ENCODE measurements at regions not wholly inside any gene's neighbourhood (a gene's known extent, or its start where the extent isn't known, plus 50 kb on each side); places are given as distances from the start of the nearest gene placed in this dataset.
A peak's percentile ranks its signal among the peaks of the same experiment; 100 is the strongest.
"Not testable (repeated sequence)": the region's sequence is repeated elsewhere in the genome, so short reads cannot be mapped to it uniquely, and the experiment has no call there.

DNA sequence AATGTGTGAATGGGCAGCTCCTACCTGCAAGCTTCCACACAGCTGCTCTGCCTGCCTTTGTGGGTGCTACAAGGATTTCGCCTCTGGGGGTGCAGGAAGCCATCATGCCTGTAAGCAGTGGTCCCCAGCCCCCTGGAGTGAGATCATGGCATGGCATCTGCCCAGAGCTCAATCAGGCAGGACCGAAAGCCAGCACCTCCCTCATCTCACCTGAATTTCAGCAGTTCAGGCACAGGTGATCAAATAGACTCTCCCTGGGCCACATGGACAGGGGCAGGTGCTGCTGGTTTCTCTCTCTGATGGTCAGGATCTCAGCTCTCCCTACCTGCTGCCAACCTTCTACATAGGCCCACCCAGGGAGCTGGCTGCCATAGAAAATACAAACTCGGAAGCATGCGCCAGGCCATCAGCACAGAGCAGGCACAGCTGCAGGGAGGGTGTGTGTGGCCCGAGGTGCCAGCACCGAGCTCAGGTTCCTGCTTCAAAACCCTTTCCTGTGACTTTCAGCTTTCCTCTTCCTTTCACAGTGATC is 133.2 kb upstream of the ID2 start:
- DNase-seq, result no peak

DNA sequence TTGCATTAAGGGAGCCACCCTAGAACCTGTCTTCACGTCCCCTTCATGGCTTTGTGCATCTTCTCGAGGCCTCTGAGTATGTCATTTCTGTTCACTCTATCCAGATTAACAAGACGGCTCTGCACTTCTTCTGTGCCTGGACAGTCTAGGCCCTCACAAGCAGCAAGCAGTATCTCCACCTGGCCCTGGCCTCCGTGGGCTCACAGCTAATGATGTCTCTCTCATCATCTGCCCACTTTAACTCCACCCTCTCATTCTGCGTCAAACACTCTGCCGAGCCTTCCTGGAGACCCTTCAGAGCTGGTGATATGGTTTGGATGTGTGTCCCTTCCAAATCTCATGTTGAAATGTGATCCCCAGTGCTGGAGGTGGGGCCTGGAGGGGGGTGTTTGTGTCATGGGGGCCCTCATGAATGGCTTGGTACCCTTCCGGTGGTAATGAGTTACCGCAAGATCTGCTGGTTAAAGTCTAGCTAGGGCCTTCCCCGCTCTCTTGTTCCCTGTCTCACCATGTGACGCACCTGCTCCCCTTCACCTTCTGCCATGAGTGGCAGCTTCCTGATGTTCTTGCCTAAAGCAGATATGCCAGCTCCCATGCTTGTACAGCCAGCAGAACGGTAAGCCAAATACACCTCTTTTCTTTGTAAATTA is 132.5 kb upstream of the ID2 start:
- DNase-seq, result no peak

DNA sequence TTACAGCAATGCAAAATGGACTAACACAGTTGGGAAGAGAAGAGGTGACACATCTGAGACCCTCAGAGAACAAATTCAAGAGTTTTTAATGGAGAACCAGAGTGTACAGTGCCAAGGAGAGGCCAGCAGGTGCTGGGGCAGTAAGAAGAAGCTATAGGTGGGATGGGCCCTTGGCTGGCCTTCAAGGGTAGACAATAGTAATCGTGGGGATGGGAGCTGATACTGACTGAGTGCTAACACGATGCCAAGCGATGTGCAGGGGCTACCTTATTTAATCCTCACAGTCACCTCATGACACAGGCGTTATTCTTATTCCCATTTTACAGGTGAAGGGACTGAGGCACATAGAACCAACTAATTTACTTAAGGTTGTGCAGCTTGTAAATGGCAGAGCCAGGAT is 131.9 kb upstream of the ID2 start:
- DNase-seq, result no peak

DNA sequence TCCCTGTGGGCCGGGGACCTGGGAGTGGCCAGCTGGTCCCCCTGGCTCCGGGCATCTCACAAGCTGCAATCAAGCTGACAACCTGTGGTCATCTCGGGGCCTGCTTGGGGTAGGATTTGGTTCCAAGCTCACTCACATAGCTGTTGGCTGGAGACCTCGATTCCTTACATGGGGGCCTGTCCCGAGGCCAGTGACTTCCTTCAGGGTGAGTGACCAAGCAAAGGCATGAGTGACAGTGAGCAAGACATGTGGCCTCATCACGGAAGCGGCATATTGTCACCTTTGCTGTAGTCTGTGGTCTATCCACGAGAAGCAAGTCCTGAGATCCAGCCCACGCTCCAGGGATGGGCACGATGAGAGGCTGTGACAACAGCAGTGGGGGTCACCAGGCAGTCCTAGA is 131.4 kb upstream of the ID2 start:
- no peak for DNase-seq

DNA sequence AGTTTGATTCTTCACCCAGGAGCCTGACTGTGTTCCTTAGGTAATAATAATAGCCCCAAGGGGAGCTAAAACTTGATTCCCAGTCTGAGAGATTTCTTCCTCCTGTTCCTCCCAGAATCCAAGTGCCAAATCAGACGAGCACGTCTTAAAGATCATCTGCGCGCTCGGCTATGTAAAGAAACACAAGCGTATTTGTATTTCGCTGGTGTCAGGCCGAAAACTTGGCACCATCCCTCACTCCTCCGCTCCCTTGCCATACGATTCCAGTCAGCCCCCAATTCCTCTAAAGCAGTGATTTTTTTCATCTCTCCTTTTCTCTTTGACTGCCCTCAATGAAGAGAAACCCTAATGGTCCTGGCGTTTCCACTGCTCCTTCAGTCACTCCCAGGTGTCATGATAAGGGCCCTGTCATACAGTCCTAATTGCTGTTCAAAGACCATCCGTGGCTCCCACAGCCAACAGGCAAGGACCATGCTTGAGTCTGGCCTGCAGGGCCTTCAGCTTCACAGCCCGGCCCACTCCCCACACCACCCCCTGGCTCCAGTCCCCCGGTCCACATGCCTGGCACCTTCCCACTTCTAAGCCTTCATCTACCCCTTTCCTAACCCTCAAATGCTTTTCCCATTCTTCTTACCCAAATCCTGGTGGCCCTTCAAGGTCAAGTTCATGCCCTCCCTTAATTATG is 130.8 kb upstream of the ID2 start:
- no peak for DNase-seq

DNA sequence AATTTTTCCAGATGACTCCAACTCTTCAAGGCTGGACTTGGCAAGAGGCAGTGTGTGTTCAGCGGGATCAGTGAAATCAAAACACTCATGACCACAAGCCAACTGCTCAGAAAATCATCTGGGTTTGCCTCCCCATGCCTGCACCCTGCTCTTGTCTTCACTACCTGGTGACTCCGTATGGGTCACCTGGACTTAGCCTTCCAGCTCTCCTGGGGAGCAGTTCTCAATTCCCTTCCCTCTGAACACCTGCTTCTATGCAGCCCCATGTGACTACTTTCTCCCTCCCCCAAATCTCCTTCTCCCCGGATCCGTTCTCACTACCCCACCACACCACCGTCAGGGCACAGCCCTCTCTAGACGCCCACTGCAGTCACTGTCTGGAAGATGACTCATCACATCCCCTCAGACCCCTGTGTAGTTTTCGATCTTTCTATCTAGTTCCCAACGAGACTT is 130.2 kb upstream of the ID2 start:
- DNase-seq, result no peak

DNA sequence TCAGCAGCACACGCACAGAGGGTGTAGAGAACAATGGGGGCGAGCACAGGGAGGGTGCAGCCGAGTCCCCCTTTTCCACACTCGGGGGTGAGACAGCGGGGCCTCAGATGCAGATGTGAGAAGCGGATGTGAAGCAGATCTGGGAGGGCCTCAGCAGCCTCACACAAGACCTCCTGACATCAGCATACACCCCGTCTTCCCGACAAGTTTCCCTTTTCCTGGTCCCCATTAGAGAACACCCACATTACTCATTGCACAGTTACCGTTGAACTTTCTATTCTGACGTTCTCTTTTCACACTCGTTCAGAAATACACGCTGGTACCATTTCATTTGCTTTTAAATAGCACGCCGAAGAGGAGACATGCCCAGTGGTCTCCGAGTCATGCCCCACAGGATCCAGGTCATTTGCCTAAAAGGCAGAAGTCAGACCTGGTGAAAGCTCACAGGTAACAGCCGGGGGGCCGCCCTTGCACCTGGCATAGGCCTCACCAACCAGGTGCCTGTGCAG is 129.5 kb upstream of the ID2 start:
- DNase-seq, result no peak

DNA sequence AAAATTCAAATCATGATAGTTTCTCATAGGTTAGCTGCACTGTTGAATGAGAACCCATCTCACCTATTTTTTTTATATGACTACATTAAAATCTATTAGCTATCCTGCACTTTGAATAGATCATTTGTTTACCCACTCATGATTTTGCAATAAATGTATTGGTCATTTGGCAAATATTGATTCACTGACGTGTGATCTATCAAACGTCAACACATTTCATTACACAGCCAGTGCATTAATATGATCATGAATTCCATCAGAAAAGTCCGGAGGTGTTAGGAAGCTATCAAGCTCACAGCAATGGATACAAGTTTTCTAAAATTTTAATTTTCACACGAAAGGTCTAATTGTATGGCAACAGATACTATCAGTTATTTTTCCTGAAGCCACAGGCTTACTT is 128.2 kb upstream of the ID2 start:
- no peak for DNase-seq

DNA sequence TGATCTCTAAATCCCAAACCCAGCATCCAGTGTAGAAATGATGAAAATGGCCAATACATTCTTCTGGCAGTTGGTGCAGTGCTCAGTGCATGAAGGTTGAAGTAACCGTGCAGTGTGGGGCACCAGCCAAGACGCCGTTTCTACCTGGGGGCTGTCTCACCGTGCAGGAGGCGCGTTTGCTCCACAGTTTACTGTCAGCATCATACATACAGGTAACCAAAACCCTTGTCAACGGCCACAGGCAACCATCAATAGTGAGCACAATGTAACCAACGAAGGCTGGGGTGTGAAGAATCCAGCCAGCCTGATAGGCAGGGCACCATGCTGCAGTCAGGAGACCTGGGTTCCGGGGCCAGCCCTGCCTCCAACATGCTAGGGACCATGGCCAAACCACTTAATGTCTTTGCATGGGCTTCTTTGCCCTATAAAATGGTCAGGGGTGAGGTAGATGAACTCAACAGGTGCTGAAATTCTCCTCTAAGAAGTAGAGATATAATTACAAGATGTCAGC is 127.5 kb upstream of the ID2 start:
- no peak for DNase-seq

DNA sequence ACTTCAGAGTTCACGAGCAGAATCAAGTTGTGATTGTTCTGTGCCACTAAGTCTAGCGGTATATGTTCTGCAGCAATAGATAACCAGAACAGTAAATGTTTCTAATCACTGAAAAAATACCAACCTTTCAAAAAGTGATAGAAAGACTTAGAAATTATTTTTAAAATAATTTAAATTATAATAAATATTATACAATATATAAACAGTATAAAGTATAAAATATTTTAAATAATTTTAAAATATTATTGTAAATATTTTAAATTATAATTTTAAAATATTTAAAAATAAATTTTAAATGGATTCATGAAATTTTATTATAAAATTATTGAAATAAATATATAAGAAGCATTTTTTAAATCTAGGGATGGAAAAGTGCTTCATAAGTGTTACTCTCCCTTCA is 126.3 kb upstream of the ID2 start:
- no peak for DNase-seq

DNA sequence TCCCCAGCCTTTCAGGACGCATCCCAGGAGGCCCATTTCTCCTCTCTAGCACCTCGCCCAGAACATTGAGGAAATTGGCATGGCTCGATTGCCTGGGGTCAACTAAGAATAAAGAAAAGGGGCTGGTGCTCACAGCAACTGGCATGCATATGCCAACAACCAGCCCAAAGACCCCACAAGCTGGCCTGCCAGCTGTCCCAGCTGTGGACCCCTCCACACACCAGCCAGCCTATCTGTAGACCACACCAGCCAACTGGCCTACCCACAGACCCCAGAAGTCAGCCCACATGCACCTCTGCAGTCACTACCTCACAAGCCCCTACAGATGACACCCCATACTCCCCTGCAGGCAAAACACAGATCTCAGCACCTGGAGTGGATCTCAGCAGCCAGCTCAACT is 123.8 kb upstream of the ID2 start:
- no peak for DNase-seq

DNA sequence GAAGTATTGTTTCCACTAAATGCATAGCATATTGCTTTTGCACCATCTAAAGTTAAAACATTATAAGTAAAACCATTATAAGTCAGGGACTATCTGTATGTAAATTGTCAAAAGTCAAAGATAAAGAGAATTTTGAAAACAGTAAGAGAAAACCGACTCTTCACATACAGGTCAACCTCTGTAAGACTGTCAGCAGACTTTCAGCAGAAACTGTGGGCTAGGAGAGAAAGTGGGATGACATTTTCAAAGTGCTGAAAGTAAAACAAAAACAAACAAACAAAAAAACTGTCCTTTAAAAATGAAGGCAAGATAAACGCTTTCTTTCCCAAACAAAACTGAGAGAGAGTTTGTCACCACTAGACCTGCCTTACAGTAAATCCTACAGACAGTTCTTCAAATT is 122.9 kb upstream of the ID2 start:
- DNase-seq, result no peak

DNA sequence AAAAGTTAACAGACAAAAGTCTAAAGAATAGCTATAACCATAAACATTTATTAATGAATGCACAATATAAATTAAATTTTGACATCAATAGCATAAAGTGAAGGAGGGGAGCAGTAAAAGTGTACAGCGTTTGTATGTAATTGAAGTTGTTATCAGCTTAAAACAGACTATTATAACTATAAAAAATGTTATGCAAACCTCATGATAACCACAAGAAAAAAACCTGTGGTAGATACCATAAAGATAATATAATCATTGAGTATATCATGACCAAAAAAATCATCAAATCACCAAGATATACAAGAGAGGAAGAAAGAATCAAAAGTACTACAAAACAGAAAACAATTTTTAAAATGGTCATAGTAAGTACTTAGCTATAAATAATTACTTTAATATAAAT is 122.1 kb upstream of the ID2 start:
- DNase-seq, result no peak

DNA sequence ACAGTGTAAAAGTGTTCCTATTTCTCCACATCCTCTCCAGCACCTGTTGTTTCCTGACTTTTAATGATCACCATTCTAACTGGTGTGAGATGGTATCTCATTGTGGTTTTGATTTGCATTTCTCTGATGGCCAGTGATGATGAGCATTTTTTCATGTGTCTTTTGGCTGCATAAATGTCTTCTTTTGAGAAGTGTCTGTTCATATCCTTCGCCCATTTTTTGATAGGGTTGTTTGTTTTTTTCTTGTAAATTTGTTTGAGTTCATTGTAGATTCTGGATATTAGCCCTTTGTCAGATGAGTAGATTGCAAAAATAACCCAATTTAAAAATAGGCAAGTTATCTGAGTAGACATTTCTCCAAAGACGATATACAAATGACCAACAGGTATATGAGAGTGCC is 120.2 kb upstream of the ID2 start:
- DNase-seq, result not testable (repeated sequence)

DNA sequence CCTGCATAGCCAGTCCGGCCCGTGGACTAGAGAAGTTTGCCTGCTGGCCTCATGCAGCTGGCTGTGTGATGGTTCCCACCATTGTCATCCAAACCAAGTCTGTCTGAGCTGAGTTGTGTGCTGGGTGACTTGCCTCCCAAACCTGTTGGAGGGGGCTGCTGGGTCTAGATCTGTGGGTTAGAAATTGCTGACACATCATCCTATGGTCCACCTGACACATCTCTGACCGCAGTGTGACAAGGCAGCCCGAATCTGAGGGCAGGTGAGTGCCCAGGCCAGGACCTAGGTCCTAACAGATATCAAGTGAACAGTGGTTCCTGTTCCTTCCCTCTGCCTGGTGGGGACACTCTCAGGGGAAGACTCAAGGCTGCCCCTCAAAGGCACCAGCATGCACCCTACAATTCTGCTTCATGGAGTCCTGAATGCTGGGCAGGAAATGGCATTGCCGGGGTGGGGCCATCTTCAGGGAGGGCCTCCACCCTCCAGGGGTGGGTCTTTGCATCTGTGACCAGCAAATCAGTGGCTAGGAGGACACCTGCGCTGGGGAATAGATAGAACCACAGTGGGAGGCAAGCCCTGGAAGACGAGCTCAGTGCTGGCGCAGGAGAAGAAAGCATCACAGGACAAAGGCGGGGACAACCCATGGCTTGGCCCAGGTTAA is 117.9 kb upstream of the ID2 start:
- no peak for DNase-seq

DNA sequence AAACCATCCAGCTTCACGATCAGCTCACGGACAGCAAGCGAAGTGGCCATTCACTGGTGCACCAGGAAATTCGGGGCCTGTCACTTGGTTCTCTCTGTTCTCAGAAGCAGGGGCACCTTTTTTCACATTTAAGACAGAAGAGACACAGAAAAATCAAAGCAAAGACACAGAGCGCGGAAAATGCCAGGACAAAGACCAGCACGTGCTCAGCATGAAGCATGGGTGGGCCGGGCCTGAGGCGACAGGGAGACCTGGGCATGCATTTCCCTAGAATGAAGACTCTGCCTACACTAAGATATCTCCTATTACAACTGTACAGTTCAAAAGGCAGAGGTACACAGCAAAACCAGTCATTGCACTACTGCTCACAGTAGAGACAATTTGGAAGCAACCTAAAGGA is 117.4 kb upstream of the ID2 start:
- no peak for DNase-seq

DNA sequence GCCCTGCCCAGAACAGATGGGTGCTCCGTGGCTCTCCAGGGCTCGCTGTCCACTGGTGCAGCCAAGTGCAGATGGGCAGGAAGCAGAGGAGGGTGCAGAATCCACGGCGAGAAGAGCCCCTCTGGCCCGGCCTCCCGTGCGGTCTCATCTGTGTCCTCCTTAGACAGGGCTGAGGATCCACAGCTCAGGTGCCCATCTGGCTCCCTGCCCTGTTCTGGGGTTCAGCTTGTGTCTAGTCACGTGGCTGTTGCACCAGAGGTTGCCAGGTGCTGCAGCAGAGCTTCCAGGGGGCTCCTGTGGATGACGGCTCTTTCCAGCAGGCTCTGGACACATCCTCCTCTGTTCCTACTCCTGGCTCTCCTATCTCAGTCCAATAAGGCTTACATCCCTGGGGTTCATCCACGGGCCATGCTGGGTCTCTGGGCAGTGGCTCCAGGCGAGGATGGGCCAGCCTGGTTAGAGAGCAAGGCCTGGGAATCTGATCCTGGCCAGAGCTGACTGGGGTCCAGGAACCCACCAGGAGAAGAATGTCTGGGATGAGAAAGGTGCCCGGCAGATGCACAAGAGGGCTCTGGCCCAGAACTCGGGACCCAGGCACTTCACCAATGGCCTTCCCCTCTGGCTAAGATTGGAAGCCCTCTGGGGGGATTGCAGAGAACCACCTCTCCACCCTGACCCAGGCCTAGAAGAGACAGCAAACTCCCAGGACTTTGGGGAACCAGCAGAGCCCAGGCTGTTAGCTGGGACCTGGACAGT is 116.3 kb upstream of the ID2 start:
- DNase-seq, result no peak

DNA sequence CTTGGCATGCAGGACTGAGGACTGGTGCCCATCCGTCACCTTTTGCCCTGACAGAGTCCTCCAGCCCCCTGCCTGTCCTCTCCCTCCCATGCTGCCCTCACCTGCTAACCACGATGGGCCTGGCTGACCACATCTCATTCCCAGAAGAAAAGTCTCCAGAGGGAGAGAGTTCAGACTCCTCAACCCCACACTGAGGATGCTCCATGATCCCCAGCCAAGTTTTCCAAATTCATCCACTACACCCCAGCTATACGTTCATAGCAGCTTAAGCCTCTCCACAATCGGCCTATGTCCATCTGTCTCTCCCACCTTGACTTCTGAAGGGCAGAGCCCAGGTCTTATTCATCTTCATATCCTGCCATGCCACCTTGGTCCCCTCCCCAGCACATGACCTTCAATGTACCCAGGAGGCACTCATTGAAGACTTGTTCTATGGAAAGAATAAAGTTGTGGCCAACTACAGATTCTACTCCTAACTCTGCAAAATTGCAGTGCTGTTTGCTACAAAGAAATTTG is 115.6 kb upstream of the ID2 start:
- DNase-seq, result no peak

DNA sequence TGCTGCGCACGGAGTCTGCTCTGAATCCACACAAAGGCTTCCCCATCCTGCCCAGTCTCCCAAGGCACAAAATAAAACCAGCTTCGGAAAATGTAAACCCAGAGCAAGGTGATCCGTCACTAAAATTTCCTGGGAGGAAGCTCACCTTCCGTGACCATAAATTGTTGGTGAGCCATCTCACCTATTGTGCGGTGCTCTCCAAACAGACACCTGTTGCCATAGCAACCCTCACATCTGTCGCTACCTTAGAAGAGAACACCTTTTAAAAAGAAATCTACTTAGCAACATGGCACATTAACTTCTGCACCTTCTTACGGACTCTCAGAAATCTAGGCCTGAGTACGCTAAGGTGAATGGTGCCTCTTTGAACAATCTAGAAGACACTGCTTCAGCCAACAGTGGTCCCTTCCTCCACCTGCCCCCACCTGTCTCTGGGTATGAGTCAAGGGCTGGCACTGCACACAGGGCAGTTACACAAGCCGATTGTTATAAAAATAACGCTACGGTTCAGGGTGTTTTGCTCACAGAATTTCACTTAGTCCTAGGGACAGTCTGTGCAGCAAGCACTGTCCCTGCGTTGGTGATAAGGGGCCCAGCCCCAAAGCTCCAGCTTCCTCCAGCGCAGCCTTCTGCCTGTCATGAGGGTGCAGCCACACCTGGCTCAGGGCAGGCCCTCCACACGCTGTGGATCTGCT is 114.9 kb upstream of the ID2 start:
- DNase-seq, result no peak

DNA sequence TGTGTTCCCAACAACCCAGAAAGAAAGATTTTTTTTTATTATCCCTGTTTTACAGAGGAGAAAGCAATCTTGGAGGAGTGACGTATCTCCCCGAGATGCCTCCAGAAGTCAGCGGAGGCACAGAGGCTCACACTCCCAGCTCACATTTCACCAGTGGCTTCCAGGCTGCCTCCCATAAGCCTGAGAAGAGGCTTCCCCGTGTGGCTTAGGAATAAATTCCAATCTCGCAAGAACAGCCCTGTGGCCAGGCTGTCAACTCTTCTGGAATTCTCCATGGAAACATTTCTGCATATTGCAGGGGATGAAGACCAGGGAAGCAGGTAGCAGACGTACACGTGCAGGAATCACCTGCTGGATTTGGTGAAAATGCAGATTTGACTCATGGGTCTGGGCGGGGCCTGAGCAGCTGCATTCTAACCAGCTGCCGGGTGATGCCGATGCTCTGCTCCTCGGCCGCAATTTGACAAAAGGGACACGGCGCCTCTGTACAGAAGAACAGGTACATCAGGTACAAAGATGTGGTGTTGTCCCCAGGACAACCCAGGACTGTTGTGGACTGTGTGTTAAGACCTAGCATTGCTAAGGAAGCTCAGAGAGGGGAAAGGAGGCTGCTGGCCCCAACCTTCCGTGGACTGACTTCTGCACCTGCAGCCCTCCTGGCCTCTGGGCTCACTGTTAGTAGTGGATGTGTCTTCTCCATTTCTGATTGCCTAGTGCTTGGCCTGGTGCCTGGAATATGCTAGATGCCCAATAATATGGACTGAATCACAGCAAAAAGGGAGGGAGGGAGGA is 114.2 kb upstream of the ID2 start:
- peak; percentile 65 for DNase-seq

All from fibroblast of skin of scalp (primary cell).